CD4-positive, alpha-beta T cell treated with Interleukin-4 for 4 hours (primary cell): ENCODE measurements at regions not wholly inside any gene's neighbourhood (a gene's known extent, or its start where the extent isn't known, plus 50 kb on each side); places are given as distances from the start of the nearest gene placed in this dataset.

Source experiments
- DNase-seq: peaks from one replicate; pipeline ENCODE4 v3.0.0-alpha.2; 2020

- DNase-seq: no peak
Measured at GRCh38 chr15:93706495-93707292, 524.7 kb upstream of the MCTP2 start.

GRCh38 chr15:93705753-93706455, 525.5 kb upstream of the MCTP2 start:
- no peak for DNase-seq

GRCh38 chr15:93703092-93703739, 528.1 kb upstream of the MCTP2 start:
- no peak for DNase-seq

GRCh38 chr15:93700051-93700450, 531.3 kb upstream of the MCTP2 start:
- no peak for DNase-seq

- no peak for DNase-seq
Measured at GRCh38 chr15:93694033-93694432, 537.3 kb upstream of the MCTP2 start.

GRCh38 chr15:93683651-93684050, 547.7 kb upstream of the MCTP2 start:
- DNase-seq: no peak

GRCh38 chr15:93671387-93671943, 559.9 kb upstream of the MCTP2 start:
- DNase-seq: no peak

GRCh38 chr15:93670931-93671330, 560.4 kb upstream of the MCTP2 start:
- DNase-seq: no peak

GRCh38 chr15:93664213-93664956, 567.0 kb upstream of the MCTP2 start:
- DNase-seq: no peak

GRCh38 chr15:93662162-93662885, 569.0 kb upstream of the MCTP2 start:
- no peak for DNase-seq

- DNase-seq: no peak
Measured at GRCh38 chr15:93658026-93658816, 569.2 kb upstream of the RGMA start.

GRCh38 chr15:93656041-93656440, 567.0 kb upstream of the RGMA start:
- DNase-seq: no peak

- no peak for DNase-seq
Measured at GRCh38 chr15:93649691-93650235, 560.8 kb upstream of the RGMA start.

- DNase-seq: no peak
Measured at GRCh38 chr15:93646193-93646592, 557.2 kb upstream of the RGMA start.

GRCh38 chr15:93645594-93645993, 556.6 kb upstream of the RGMA start:
- no peak for DNase-seq

GRCh38 chr15:93644595-93644994, 555.6 kb upstream of the RGMA start:
- DNase-seq: no peak

GRCh38 chr15:93640411-93640962, 551.5 kb upstream of the RGMA start:
- no peak for DNase-seq

- no peak for DNase-seq
Measured at GRCh38 chr15:93631958-93632618, 543.1 kb upstream of the RGMA start.

- no peak for DNase-seq
Measured at GRCh38 chr15:93619597-93619996, 530.6 kb upstream of the RGMA start.

GRCh38 chr15:93617443-93617842, 528.4 kb upstream of the RGMA start:
- DNase-seq: no peak
